MCF 10A (cell line): ENCODE measurements at regions not wholly inside any gene's neighbourhood (a gene's known extent, or its start where the extent isn't known, plus 50 kb on each side); places are given as distances from the start of the nearest gene placed in this dataset.

ENCODE experiments used
- BruUV-seq: library from RNA; stranded (reverse); fragments of 400-500 nt; replicated peaks from 2 replicates; lab custom pipeline; 2021; lab: Mats Ljungman, UMichigan
- CTCF ChIA-PET: fragments of 300-600 bp; sonication (Branson Sonifier 250); formaldehyde crosslinking; extraction: SDS; loops from one replicate; lab custom pipeline; 2021; ENCODE audit warnings: antibody characterized with exemption, inconsistent platforms; lab: Yijun Ruan, JAX
- POLR2A ChIA-PET: fragments of 300-600, 350-650 bp; sonication (Branson Sonifier 250); formaldehyde crosslinking; extraction: SDS; loops from one replicate; lab custom pipeline; 2020; ENCODE audit warnings: antibody characterized with exemption, inconsistent platforms; lab: Yijun Ruan, JAX
- DNase-seq: peaks from one replicate; pipeline ENCODE4 v3.0.0-alpha.2; 2018; ENCODE audit not compliant: unreplicated experiment
- H3K27ac Mint-ChIP-seq: one replicate; pipeline ENCODE4 v1.8.0; 2022; ENCODE audit warnings: mild to moderate bottlenecking, low read depth, mixed read lengths; ENCODE audit not compliant: unreplicated experiment
- H3K27me3 Mint-ChIP-seq: one replicate; pipeline ENCODE4 v1.8.0; 2022; ENCODE audit warnings: mixed read lengths; ENCODE audit not compliant: insufficient read depth, unreplicated experiment
- H3K36me3 Mint-ChIP-seq: one replicate; pipeline ENCODE4 v1.8.0; 2022; ENCODE audit warnings: mild to moderate bottlenecking, moderate library complexity, mixed read lengths; ENCODE audit not compliant: insufficient read depth, unreplicated experiment
- H3K4me1 Mint-ChIP-seq: one replicate; pipeline ENCODE4 v1.8.0; 2022; ENCODE audit warnings: mixed read lengths; ENCODE audit not compliant: insufficient read depth, unreplicated experiment
- H3K4me3 Mint-ChIP-seq: one replicate; pipeline ENCODE4 v1.8.0; 2022; ENCODE audit warnings: mild to moderate bottlenecking, moderate library complexity, mixed read lengths; ENCODE audit not compliant: unreplicated experiment
- H3K9me3 Mint-ChIP-seq: one replicate; pipeline ENCODE4 v1.8.0; 2022; ENCODE audit warnings: mixed read lengths; ENCODE audit not compliant: unreplicated experiment
- intact Hi-C: fragments of 100-400 bp; cut with micrococcal nuclease; formaldehyde crosslinking; loops from 2 replicates; pipeline ENCODE4 v1.14.1; 2022
- TF ChIP-seq, protein P1 (sequence below): fragments of 200-600 bp; IDR thresholded peaks from one replicate; pipeline ENCODE4 v1.8.0; 2022; ENCODE audit warnings: antibody characterized with exemption, mild to moderate bottlenecking; ENCODE audit not compliant: unreplicated experiment

DNA sequence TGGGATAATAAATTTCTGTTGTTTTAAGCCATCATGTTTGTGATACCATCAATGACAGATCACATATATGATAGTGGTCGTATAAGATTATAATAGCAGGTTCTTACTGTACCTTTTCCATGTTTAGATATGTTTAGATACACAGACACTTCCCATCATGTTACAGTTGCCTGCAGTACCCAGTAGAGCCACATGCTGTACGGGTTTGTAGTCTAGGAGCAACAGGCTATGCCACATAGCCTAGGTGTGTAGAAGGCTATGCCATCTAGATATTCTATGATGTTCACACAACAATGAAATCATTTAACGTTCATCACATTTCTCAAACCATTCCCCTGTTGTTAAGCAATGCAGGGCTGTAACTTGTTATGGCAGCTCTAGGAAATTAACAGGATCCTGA, 132.9 kb upstream of the SH3BP4 start:
- Mint-ChIP-seq H3K27ac (no peak overlapping the region), H3K27me3 (peaks cover 38% of the 10 kb centered on the region), H3K36me3 (no peaks in the 10 kb centered on the region), H3K4me3 (no peak overlapping the region), H3K4me1 (no peaks in the 10 kb centered on the region), H3K9me3 (no peaks in the 10 kb centered on the region)
- ChIA-PET CTCF (interaction anchor here (0.6 to 1.6 kb wide), 2 partner anchors 8 to 542 kb away, joined by 3 to 4 read pairs; no protein-coding TSS in a partner anchor), POLR2A (no interaction called here)
- no TSS peak for BruUV-seq
- TF ChIP-seq, protein P1, sequence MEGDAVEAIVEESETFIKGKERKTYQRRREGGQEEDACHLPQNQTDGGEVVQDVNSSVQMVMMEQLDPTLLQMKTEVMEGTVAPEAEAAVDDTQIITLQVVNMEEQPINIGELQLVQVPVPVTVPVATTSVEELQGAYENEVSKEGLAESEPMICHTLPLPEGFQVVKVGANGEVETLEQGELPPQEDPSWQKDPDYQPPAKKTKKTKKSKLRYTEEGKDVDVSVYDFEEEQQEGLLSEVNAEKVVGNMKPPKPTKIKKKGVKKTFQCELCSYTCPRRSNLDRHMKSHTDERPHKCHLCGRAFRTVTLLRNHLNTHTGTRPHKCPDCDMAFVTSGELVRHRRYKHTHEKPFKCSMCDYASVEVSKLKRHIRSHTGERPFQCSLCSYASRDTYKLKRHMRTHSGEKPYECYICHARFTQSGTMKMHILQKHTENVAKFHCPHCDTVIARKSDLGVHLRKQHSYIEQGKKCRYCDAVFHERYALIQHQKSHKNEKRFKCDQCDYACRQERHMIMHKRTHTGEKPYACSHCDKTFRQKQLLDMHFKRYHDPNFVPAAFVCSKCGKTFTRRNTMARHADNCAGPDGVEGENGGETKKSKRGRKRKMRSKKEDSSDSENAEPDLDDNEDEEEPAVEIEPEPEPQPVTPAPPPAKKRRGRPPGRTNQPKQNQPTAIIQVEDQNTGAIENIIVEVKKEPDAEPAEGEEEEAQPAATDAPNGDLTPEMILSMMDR, result no peak
- intact Hi-C loops, result no loop called here
- no peak for DNase-seq

GRCh38 chr2:234816491-234816890, 135.3 kb upstream of the SH3BP4 start:
- POLR2A ChIA-PET, result no interaction called here

GRCh38 chr2:234816056-234816455, 135.8 kb upstream of the SH3BP4 start:
- BruUV-seq, result no TSS peak
- Mint-ChIP-seq H3K27me3 (peaks cover 54% of the 10 kb centered on the region), H3K27ac (no peak overlapping the region), H3K4me3 (no peak overlapping the region), H3K36me3 (no peaks in the 10 kb centered on the region), H3K4me1 (no peaks in the 10 kb centered on the region), H3K9me3 (no peaks in the 10 kb centered on the region)
- CTCF ChIA-PET, result no interaction called here
- DNase-seq, result no peak
- POLR2A ChIA-PET, result no interaction called here
- TF ChIP-seq, protein P1, result no peak
- intact Hi-C loops, result no loop called here

More at GRCh38 chr2:234816491-234816890, 135.3 kb upstream of the SH3BP4 start:
- peaks cover 54% of the 10 kb centered on the region for H3K27me3 Mint-ChIP-seq
- BruUV-seq, result no TSS peak
- intact Hi-C loops, result no loop called here
- TF ChIP-seq, protein P1, result no peak
- no peak for DNase-seq
- H3K4me3 Mint-ChIP-seq, result no peak overlapping the region
- no peaks in the 10 kb centered on the region for H3K9me3 Mint-ChIP-seq
- no peaks in the 10 kb centered on the region for H3K36me3 Mint-ChIP-seq
- no peak overlapping the region for H3K27ac Mint-ChIP-seq
- H3K4me1 Mint-ChIP-seq, result no peaks in the 10 kb centered on the region
- CTCF ChIA-PET, result no interaction called here

GRCh38 chr2:234814374-234814773, 137.4 kb upstream of the SH3BP4 start:
- peaks cover 66% of the 10 kb centered on the region for H3K27me3 Mint-ChIP-seq
- DNase-seq, result no peak
- H3K4me1 Mint-ChIP-seq, result no peaks in the 10 kb centered on the region
- TF ChIP-seq, protein P1, result no peak
- H3K4me3 Mint-ChIP-seq, result no peak overlapping the region
- H3K27ac Mint-ChIP-seq, result no peak overlapping the region
- H3K9me3 Mint-ChIP-seq, result no peaks in the 10 kb centered on the region
- no TSS peak for BruUV-seq
- intact Hi-C loops, result no loop called here
- ChIA-PET POLR2A (no interaction called here), CTCF (interaction anchor here (0.6 kb wide), 2 partner anchors 13 to 1128 kb away, joined by 3 read pairs; no protein-coding TSS in a partner anchor)
- H3K36me3 Mint-ChIP-seq, result no peaks in the 10 kb centered on the region
